ENCODE measurements at regions not wholly inside any gene's neighbourhood (a gene's known extent, or its start where the extent isn't known, plus 50 kb on each side); places are given as distances from the start of the nearest gene placed in this dataset.
"Not testable (repeated sequence)": the region's sequence is repeated elsewhere in the genome, so short reads cannot be mapped to it uniquely, and the experiment has no call there.

DNA sequence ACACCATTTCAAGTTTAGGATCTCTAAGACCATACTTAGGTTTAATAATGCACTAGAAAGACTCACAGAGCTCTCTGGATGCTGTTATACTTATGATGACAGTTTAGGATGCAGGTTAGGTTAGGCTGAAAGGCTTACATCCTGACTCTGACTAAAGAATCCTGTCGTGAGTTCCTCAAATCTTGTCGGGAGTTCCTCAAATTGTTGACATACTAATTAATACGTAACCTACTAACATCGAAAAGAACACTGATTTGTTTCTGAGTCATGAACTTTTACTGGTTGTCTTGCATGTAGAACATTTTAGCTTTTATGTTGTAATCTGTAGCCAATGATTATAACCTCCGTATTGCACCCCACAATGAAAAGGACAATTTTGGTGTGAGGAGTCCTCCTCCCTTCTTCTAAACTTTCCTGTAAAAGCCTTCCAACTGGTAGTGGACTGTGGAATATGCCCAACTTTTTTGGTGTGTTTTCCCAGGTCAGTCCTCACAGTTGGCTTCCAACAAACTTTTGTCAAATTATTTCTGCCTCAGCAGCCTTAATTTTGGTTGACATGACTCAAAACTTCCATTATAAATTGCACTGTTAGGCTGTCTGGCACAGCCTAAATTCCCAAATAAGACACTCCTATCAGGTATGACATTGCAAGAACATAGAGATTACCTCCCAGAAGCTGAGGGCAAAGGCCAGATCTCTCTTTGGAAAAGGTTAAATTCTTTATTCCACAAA, 107.9 kb upstream of the PALMD start:
- intact Hi-C loops (cut with micrococcal nuclease) = no loop called here

- intact Hi-C loops (cut with micrococcal nuclease) = no loop called here
These were observed 107.3 kb upstream of the PALMD start for GRCh38 chr1:99538618-99538956.

DNA sequence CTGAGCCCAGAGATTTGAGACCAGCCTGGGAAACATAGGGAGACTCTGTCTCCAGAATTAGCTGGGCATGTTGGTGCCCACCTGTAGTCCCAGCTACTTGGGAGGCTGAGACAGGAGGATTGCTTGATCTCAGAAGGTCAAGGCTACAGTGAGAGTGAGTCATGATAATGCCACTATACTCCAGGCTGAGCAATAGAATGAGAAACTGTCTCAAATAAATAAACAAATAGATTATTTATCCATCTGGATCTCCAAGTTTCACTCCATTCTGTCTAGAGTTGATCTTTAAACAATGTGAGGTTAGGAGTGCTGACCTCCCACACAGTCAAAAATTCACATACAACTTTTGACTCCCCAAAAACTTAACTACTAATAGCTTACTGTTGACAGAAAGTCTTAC, 106.8 kb upstream of the PALMD start:
- intact Hi-C loops (cut with micrococcal nuclease) = no loop called here

DNA sequence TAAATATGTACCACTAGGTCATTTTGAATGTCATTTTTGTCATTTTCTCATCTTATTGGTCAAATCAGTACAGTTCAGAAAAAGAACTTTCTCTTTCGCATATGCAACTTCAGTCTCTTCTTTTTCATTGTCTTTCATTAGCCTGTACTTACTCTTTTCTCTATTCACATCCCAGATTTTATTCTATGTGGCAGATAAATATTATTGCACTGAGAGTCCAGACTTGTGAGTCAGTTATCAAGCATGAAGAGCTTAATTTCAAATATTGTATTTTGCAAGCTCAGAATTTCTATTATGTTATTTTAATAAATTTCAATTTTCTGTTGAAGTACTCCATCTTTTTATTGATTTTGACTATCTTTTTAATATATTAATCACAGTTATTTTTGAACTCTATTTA, 105.2 kb upstream of the PALMD start:
- intact Hi-C loops (cut with micrococcal nuclease) = no loop called here

GRCh38 chr1:99544328-99544727, 101.6 kb upstream of the PALMD start:
- intact Hi-C loops (cut with micrococcal nuclease) = no loop called here

DNA sequence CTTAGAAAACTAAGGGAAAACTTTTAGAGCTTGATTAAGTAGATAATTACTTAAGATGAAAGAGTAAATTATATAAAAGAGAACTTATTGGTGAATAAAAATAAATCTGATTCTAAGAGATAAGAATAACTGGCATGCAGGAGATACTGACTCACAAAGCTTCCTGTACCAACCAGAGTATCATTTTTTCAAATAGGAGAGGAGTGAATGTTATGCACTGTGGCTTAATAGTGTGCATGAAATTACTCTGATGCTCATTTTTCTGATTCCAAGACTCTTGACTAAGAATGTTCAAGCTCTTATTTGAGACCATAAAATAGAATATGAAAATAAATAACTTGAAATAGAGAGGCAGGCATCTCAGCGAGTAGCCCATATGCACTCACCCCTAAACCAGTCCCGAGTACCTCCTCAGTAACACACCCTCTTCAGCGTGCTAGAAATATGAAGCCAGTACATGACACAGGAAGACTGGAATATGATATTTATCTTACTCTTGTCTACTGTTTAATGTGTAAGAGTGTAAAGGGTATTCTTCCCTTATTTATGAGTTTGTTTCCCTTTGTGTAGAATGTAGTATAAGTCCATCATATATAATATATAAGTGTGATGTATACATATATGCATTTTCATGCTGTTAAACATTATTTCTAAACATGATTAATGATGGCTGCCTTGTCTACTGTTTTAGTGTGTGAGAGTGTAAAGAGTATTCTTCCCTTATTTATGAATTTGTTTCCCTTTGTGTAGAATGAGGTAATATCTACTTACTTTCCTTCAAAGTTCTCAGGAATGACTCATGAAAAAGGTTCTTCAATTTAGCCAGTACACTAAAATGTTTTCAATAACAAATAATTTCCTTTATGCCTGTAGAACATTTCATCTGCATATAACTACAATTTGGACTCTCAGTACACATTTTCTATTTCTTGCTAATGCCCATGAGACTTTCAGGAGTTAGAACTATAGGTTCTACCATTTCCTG, 99.2 kb upstream of the PALMD start:
- intact Hi-C loops (cut with micrococcal nuclease) = no loop called here

GRCh38 chr1:99548943-99549605, 96.8 kb upstream of the PALMD start:
- intact Hi-C loops (cut with micrococcal nuclease) = no loop called here

DNA sequence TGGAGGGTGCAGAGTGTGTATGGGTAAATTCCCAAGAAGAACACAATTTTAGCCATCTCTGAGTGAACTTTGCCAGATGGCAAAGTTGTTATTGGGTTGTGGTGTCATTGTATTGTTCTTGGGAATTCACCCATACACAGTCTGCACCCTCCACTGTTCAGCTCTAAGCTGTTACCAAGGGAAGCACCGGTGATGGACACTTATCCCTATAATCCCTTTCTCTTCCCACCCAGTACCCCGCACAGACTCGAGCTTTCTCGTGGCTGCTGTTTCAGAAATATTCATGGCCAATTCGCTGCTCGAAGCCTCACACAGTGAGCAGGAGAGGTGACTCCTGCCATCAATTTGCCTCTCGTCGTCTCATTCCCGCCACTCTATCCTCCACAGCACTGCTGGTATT, 95.7 kb upstream of the PALMD start:
- intact Hi-C loops (cut with micrococcal nuclease) = no loop called here

GRCh38 chr1:99551812-99552614, 93.9 kb upstream of the PALMD start:
- intact Hi-C loops (cut with micrococcal nuclease) = no loop called here

DNA sequence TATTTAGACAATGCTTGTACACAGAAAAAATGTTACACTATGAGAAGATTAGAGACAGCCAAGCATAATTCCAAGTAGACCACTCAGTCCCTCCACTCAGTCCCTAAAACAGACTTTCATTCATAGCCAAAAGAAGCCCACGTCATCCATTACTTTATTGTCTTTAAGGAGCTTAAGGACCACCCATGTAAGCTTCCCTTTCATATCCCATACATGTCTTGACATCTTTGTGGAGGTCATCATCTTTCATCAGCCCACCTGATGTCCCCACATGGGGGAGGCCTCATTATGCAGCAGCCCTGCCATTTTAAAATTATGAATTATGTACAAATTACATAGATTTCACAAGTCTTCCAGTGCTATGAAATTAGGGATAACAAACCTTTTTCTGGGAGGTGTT, 92.6 kb upstream of the PALMD start:
- intact Hi-C loops (cut with micrococcal nuclease) = no loop called here

DNA sequence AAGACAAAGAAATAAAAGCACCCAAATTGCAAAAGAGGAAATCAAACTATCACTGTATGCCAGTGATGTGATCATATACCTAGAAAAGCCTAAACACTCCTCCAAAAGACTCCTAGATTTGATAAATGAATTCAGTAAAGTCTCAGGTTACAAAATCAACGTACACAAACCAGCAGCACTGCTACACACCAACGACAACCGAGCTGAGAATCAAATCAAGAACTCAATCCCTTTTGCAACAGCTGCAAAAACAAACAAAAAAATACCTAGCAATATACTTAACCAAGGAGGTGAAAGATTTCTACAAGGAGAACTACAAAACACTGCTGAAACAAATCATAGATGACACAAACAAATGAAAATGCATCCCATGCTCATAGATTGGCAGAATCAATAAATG, 92.1 kb upstream of the PALMD start:
- intact Hi-C loops (cut with micrococcal nuclease) = not testable (repeated sequence)

DNA sequence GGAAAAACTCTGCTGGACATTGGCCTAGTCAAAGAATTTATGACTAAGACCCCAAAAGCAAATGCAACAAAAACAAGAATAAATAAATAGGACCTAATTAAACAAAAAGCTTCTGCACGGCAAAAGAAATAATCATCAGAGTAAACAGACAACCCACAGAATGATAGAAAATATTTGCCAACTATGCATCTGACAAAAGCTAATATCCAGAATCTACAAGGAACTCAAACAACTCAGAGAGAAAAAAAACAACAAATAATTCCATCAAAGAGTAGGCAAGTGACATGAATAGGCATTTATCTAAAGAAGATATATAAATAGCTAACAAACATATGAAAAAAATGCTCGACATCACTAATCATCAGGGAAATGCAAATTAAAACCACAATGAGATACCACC, 91.2 kb upstream of the PALMD start:
- intact Hi-C loops (cut with micrococcal nuclease) = no loop called here

DNA sequence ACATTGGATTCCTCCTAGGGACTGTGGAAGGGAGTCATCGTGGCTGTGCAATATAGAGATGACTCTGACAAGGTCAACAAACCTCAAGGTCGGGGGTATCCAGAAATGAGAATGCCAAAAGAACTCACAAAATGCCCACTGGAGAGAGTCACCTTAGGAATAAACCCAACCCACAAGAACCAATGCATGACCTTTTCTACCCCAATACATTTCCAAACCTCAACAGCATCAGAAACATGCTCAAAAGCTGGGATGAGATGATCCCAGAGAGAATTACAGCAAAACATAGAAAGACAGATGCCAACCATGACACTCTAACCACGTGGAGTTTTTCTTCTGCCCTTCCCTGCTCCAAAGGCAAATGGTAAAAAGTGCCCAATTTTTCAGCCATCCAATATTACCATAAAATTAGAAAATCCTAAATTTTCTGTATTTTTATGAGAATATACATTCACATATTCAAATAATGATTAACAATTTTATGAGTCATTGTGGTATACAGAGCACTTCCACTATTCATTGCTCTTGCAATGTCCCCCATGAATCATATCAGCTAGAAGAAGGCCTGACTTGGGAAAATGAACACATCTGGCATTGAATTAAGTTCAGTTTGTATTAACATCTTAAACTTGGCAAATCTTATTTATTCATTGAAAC, 88.2 kb upstream of the PALMD start:
- intact Hi-C loops (cut with micrococcal nuclease) = no loop called here

DNA sequence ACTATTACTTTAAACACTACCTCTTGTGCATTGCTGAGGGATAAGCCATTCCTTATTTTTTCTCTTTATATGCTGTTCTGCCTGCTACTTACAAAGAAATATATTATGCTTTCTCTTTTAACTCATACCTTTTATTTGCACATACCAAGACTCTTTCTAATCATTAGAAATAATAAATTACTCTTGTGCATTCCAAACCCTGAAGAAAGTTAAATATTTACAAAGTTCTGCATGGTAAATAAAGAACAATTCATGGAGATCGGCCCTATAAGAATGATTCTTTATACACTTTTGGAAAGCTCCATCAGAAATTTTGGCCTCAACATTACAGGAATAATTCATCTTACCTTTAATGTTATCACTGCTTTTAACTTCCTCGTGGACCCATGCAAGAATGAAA, 86.7 kb upstream of the PALMD start:
- intact Hi-C loops (cut with micrococcal nuclease) = no loop called here

GRCh38 chr1:99560207-99561040, 85.5 kb upstream of the PALMD start:
- intact Hi-C loops (cut with micrococcal nuclease) = no loop called here

DNA sequence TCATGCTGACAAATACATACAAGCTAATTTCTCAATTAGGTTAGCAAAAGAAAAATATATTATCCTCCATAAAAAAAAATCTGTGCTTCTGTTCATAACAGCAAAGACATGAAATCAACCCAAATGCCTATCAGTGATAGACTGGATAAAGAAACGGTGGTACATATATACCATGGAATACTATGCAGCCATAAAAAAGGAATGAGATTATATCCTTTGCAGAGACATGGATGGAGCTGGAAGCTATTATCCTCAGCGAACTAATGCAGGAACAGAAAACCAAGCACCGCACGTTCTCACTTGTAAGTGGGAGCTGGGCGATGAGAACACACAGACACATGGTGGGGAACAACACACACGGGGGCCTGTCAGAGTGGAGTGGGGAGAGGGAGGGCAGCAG, 84.0 kb upstream of the PALMD start:
- intact Hi-C loops (cut with micrococcal nuclease) = no loop called here

DNA sequence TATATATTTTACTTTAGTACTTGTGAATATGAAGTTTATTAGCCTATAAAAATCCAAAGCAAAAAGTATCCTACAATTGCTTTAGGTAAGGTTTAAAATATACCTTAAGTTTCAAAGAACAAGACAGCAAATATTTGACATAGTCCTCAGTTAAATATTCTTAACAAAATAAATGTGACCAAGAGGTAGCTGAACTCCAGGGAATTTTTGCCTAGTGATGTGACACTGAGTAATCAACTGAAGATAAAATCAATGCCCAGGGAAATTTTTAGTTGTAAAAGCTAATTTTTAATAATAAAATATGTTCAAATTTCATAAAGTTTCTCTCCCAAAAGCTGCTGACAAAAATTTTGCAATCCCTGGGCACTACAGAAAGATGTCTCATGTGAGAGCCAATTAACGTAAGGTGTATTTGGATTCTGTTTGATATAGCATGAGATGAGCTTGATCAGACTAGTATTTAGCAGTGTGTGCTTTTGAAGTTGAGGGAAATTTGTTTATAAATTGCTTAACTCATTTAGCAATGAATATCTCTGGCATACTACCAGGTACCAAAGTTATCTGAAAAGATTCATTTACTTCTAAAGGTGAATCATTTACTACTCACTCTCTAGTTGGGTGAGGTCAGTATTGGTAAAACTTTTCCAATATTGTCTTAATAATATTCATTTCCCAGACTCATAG, 80.2 kb upstream of the PALMD start:
- intact Hi-C loops (cut with micrococcal nuclease) = no loop called here

DNA sequence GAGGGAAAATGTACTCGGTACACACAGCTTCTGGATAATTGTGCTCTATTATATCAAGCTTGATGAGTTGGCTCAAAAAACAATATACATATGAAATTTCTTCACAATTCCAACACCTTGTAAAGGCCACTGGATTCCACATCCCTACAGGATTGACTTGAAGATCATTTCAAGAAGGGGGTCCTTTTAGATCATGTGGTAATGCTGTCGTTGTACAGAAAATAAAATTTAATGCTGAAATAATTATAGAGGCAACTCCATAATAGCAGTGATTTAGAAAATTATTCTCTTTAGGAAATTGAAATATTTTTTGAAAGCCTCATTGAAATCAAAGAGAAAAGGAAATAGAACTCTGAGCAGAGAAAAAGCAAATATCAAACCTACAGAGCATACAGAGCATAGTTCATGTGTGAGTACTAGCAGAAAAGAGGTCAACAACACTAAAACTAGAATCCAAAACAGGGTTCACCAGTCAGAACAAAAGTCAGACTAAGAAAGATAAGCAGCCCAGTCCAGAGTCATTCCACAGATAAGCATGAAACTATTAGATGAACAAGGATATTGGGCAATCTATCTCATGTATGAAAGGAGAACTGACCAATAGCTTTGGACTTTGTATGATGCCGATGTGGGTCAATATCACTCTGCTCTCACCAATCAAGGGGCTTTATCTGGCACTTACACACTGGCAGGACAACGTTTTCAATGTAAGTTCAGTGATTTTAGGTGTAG, 79.5 kb upstream of the PALMD start:
- intact Hi-C loops (cut with micrococcal nuclease) = no loop called here

Data from T-helper 2 cell treated with Interferon-gamma antibody and Interleukin-4, amounts not matched to agents 100 ng/mL and 5 ng/mL, for 36 hours (primary cell).